ENCODE measurements at regions not wholly inside any gene's neighbourhood (a gene's known extent, or its start where the extent isn't known, plus 50 kb on each side); places are given as distances from the start of the nearest gene placed in this dataset.

GRCh38 chr1:239676522-239677273, 290.3 kb downstream of the CHRM3 start:
- no peaks in the 10 kb centered on the region for H3K9me3 ChIP-seq (ENCODE audit: insufficient read depth, low read length)
- no peak overlapping the region for H3K27ac ChIP-seq (ENCODE audit: low read depth, low read length)
- no peaks in the 10 kb centered on the region for H3K36me3 ChIP-seq (ENCODE audit: low read length)
- H3K9me2 ChIP-seq (replicated peaks; ENCODE audit: insufficient read depth, low read length): no peaks in the 10 kb centered on the region
- no peaks in the 10 kb centered on the region for H3F3A ChIP-seq (ENCODE audit: insufficient read depth)
- no peak overlapping the region for H3K9ac ChIP-seq (ENCODE audit: low read length)
- H3K79me2 ChIP-seq (ENCODE audit: insufficient read depth, low read length): no peaks in the 10 kb centered on the region
- H3K4me2 ChIP-seq (ENCODE audit: low read depth, low read length, poor library complexity, severe bottlenecking): no peak overlapping the region
- no peaks in the 10 kb centered on the region for H3K27me3 ChIP-seq (ENCODE audit: low read length)
- no peak for TF ChIP-seq CTCF (IDR thresholded peaks at IDR 0.05; ENCODE audit: insufficient read depth, low read length, poor library complexity, severe bottlenecking)
- TF ChIP-seq EZH2phosphoT487 (conservative IDR thresholded peaks at IDR 0.05; ENCODE audit: low read length): no peak
- no peak overlapping the region for H3K4me3 ChIP-seq (ENCODE audit: insufficient read depth, low read length, poor library complexity, severe bottlenecking)
- H2AFZ ChIP-seq (ENCODE audit: low read depth, low read length, severe bottlenecking): no peak overlapping the region
- H4K20me1 ChIP-seq (ENCODE audit: low read depth, low read length): no peaks in the 10 kb centered on the region

DNA sequence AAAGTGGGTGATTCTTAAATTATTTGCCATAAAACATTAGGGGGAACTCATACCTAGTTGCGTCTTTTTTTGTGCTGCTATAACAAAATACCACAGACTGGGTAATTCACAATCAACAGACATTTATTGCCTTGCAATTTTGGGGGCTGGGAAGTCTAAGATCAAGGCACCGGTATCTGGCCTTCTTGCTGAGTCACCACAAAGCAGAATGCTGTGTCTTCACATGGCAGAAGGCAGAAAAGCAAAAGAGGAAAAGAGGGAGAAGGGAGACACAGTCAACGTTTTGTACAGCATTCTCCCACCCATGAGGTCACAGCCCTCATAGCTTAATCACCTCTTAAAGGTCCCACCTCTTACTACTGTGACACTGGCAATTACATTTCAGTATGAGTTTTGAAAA, 291.0 kb downstream of the CHRM3 start:
- H3K9ac ChIP-seq (ENCODE audit: low read length): no peak overlapping the region
- TF ChIP-seq CTCF (IDR thresholded peaks at IDR 0.05; ENCODE audit: insufficient read depth, low read length, poor library complexity, severe bottlenecking) (no peak), EZH2phosphoT487 (conservative IDR thresholded peaks at IDR 0.05; ENCODE audit: low read length) (no peak)
- no peaks in the 10 kb centered on the region for H3K9me3 ChIP-seq (ENCODE audit: insufficient read depth, low read length)
- no peaks in the 10 kb centered on the region for H3K79me2 ChIP-seq (ENCODE audit: insufficient read depth, low read length)
- no peak overlapping the region for H3K4me3 ChIP-seq (ENCODE audit: insufficient read depth, low read length, poor library complexity, severe bottlenecking)
- no peak overlapping the region for H3K27ac ChIP-seq (ENCODE audit: low read depth, low read length)
- no peaks in the 10 kb centered on the region for H4K20me1 ChIP-seq (ENCODE audit: low read depth, low read length)
- H2AFZ ChIP-seq (ENCODE audit: low read depth, low read length, severe bottlenecking): no peak overlapping the region
- H3K9me2 ChIP-seq (replicated peaks; ENCODE audit: insufficient read depth, low read length): no peaks in the 10 kb centered on the region
- H3F3A ChIP-seq (ENCODE audit: insufficient read depth): no peaks in the 10 kb centered on the region
- H3K4me2 ChIP-seq (ENCODE audit: low read depth, low read length, poor library complexity, severe bottlenecking): no peak overlapping the region
- H3K36me3 ChIP-seq (ENCODE audit: low read length): no peaks in the 10 kb centered on the region
- no peaks in the 10 kb centered on the region for H3K27me3 ChIP-seq (ENCODE audit: low read length)

DNA sequence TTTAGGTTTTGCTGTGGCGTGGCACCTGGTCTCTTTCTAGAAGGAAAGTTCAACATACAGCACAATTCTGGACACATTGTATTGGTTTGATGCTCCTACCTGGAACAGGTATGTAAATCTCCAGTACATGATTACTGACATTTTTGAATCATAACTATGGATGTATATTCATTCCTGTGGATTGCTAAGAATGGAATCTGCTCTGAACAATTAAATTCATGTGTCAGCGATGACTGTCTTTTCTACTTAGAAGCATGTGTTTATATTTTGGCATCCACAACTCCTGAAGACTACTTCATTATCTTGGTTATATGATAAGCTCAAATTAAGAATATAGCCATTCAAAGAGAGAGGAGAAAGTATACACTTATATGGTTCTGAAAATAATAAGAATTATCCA, 291.8 kb downstream of the CHRM3 start:
- Histone ChIP-seq H3F3A (ENCODE audit: insufficient read depth) (no peaks in the 10 kb centered on the region), H2AFZ (ENCODE audit: low read depth, low read length, severe bottlenecking) (no peak overlapping the region), H3K9me2 (replicated peaks; ENCODE audit: insufficient read depth, low read length) (no peaks in the 10 kb centered on the region), H3K36me3 (ENCODE audit: low read length) (no peaks in the 10 kb centered on the region), H3K27me3 (ENCODE audit: low read length) (no peaks in the 10 kb centered on the region), H3K9ac (ENCODE audit: low read length) (no peak overlapping the region), H4K20me1 (ENCODE audit: low read depth, low read length) (no peaks in the 10 kb centered on the region), H3K4me3 (ENCODE audit: insufficient read depth, low read length, poor library complexity, severe bottlenecking) (no peak overlapping the region), H3K4me2 (ENCODE audit: low read depth, low read length, poor library complexity, severe bottlenecking) (no peak overlapping the region), H3K9me3 (ENCODE audit: insufficient read depth, low read length) (no peaks in the 10 kb centered on the region), H3K27ac (ENCODE audit: low read depth, low read length) (no peak overlapping the region), H3K79me2 (ENCODE audit: insufficient read depth, low read length) (no peaks in the 10 kb centered on the region)
- TF ChIP-seq CTCF (IDR thresholded peaks at IDR 0.05; ENCODE audit: insufficient read depth, low read length, poor library complexity, severe bottlenecking): no peak
- TF ChIP-seq EZH2phosphoT487 (conservative IDR thresholded peaks at IDR 0.05; ENCODE audit: low read length): no peak
